HG02840 (cell line): ENCODE measurements at regions not wholly inside any gene's neighbourhood (a gene's known extent, or its start where the extent isn't known, plus 50 kb on each side); places are given as distances from the start of the nearest gene placed in this dataset.

Experiments
- ATAC-seq: cut with Tn5 transposase; IDR thresholded peaks from one replicate; pipeline ENCODE4 v1.9.1; 2021; ENCODE audit warnings: mild to moderate bottlenecking, moderate library complexity, moderate number of reproducible peaks; ENCODE audit not compliant: unreplicated experiment, low FRiP score

DNA sequence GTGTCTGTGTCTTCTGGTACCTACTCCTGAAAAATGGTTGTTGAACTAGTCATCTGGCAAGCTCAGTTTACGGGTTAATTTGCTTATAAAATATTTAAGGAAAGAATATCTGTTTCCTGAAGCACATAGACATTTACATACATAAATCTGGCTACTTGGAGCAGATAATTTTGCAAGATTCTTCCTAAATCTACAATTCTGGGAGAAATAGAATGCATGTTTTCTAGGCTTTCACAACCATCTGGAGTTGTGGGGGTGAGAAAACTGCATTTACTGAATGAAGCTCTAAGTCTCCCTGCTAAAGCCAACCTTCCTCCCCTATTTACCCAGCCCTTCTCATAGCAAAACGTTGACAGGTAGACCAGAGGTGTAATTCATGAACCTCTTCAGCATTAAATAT, 393.7 kb upstream of the ARGLU1 start:
- no peak for ATAC-seq

DNA sequence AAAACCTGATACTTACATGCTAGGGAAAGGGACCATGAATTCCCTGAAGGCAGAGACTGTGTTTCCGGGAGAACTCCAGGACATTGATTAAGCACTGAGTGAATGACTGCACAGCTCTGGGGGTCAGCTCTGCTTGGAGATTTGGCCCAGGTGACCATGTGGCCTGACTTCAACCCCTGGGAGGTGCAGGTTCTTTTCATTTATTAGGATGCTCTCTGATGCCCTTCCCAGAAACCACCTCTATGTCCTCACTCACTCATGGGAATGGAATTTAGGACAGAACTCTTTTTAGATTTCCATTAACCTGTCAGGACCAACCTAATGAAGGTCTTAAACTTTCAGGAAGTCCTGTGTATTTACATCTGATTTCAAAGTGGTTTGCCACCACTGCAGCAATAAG, 393.3 kb upstream of the ARGLU1 start:
- no peak for ATAC-seq

DNA sequence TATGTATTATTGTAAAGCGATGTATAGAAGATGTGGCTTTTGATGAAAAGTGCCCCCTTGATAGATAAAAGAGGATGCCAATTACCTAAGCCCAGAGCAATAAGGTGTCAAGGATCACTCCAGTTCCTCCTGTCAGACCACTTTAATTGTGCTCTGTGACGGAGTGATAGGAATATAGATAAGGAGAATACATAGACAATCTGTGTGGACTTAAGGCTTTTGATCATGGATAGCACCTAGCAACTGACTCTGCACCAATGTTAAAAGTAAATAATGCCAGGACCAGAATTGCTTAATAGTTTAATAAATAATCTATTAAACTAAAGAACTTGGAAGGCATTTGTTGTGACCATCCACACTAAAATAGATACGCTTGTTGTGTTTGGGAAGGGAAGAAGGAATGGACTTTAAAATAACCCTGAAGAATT, 390.7 kb upstream of the ARGLU1 start:
- no peak for ATAC-seq

DNA sequence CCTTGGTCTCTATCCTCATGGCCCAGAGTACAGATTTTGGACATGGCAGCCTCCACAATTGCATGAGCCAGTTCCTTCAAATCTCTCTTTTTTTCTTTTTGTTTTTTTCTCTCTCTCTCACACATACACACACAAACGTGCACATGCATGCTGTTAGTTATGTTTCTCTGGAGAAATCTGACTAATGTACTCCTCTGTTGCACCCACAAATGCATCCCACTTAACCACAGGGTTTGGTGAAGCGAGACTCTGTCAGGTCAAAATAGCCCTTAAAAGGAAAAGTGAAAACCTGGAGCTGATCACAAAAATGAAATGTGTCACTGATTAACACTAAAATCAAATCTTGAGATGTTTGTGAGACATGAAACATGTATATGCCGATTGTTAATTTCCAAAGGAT, 374.6 kb upstream of the ARGLU1 start:
- ATAC-seq = no peak

DNA sequence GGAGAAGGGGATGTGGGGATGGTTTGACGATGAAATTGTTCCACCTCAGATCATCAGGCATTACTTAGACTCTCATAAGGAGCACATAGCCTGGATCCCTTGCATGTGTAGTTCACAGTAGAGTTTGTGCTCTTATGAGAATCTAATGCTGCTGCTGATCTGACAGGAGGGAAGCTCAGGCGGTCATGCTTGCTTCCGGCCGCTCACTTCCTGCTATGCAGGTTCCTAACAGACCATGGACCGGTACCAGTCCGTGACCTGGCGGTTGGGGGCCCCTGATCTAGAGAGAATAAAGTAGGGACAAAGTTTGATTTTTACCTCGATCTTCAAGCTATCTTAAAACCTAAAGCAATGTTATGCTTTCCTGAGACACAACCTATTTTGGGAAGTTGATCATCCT, 373.8 kb upstream of the ARGLU1 start:
- no peak for ATAC-seq

DNA sequence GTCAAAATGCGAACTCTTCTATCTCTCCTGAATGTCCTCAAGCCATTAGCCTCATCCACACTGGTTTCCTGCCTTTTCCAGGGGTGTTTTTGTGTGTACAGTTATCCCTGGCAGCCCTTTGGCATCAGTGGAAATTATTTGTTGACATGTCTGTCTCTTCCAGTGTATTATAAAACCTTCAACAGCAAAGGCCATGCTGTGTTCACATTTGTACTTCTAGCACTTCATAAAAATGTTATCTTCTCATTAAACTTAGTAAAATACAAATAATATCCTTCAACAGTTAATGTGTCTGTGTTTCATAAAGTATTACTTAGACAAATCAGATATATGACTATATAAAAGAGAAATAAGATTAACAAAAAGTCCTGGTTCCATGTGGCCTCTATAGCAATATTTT, 359.5 kb upstream of the ARGLU1 start:
- no peak for ATAC-seq

DNA sequence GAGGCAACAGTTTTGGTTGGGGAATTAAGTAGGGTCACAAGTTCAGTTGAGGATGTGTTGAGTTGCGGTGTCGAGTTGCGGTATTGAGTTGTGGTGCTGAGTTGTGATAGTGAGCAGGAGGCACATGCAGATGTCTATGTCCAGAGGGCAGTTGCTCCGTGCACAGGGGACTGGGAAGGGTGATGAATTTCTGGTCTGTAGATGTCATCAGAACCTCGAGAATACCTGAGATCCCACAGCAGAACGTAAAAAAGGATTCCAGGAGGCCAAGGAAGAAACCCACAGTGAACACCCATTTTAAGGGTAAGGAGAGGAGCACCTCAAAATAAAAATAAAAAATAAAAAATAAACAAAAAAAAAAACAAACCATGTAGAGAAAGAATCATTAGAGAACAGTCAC, 354.4 kb upstream of the ARGLU1 start:
- ATAC-seq = no peak

DNA sequence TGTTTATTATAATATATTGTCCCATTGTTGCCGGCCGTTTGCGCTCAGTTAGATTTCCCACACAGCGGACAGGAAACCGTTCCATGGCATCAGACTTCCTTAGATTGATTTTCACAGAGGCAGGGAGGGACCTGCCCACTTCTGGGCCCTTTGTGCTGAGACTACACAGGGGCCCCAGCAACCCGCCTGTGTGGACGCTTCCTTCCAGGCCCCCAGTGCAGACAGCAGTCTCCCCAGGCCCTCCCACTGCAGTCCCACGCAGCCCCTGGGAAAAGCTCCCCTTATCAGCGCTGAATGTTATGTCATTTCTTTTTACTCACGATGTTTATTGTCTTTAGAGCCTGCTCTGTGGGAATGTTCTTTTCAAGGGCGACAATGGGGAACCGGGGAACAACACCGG, 351.7 kb upstream of the ARGLU1 start:
- no peak for ATAC-seq

DNA sequence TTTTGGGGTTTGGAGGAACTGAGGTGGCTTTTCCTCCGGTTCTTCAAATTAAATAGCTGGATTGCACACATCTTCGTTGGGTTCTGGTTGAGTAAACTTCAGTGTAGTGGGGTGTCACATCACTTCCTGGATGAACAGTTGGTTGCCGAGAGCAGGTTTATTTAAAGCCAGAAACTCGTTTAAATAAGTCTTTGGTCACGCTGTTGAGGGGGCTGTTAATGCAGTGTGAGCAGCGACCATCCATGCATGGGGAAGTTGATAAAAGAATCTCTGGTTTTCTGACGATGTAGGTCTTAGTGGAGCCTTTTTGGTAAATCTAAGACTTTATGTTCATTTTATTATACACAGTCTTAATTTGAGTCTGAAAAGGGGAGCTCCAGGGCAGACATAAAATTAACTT, 351.2 kb upstream of the ARGLU1 start:
- no peak for ATAC-seq

DNA sequence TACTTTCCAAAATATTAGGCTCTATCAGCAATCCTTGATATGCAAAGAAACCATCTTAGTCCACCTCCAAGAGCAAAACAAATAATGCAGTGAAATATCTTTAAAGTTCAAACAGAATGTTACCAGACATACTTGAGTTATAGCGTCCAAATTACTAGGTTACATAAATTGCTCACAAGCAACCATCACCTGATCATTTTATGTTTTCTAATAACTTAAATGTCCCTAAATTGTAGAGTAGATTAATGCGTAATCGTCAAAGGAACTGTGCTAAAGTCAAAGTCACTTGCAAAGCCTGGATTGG, 350.6 kb upstream of the ARGLU1 start:
- ATAC-seq = no peak

DNA sequence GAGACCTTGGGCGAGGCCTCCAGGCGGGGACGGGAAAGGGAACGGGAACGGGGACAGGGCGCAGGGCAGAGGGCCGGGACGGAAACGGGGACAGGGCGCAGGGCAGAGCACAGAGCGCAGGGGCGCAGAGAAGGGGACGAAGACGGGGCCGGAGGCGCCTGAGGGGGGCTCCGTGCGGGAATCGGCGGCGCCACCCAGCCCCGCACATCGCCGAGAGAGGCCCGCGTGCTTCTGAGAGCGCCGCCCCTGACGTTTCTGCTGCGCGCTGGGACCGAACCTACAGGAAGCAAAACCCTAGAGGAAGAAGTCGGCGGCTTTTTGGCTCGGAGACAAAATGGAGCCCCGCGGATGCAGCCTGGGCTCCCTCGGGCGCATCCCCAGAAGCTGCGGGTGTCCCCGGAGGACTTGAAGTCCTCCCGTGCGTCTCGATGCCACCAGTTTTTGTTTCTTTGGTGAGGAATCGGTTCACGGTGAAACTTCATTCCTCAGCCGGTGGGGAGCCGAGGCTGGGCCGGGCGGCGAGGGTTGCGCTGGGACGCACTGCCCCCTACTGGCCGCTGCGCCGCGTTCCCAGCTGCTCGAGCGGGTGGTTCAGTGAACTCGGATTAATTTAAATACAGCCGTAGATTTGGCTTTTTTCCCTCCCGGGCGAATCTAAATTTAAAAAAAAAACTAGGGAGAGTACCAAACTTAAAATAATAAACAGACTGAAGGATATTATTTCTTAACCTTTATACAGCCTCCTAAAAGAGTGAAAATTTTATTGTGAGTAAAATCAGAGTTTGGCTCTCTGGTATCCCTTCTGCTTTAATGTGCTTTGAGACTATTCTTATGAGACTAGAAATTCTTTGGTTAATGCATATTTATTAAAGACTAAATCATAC, 350.0 kb upstream of the ARGLU1 start:
- peak; percentile 93 for ATAC-seq

DNA sequence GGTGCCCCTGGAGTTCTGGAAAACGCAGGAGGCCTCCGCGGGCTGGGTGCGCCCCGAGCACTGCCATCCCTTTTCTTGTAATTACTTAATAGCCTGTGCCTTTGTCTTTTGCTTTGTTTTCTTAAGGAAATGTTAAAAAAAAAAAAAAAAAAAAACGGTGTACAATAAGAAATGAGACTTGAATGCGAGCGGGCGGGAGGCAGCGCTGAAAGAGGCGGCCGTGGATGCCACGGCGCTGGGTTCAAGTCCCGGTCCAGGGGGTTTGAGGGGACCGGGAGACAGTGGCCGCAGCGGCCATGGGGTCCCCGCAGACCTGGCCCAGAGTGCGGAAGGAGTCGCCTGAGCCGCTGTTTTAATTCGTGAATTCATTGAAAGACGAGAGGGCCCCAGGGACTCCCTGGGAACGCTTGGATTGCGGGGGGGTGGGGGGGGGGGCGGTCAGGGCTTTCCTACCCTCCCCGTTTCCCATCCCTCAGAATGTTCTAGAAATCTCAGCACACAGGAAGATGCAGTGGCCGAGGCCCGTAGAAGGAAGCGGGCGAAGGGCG, 349.2 kb upstream of the ARGLU1 start:
- ATAC-seq = no peak

DNA sequence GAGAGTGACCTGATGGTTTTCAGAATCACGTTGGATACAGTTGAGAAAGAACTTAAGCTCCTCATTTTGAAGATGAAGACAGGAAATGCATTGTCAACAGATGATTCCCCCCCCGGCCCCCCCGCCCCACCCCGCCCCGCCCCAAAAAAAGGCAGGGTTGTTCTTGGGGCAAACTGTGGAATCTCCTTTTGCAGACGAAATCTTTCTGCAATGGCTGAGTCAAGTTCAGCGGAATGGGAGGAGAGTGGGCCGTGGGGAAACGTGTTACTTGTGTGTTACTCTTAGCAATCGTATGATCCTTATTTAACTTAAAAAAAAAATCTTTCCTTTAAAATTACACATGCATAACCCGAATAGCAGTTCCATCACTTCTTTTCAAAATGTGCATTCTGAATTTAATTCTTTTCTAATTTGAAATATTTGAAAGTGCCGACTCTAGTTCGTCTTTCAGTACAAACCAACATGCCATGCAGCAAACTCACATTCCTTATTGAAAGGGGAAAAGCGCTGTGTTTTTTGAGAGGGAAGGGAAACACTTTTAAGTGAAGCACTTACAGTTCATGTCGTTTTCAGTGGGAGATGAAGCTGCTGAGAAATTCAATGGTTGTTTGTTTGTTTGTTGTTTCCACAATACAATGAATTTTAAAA, 348.5 kb upstream of the ARGLU1 start:
- ATAC-seq = no peak

DNA sequence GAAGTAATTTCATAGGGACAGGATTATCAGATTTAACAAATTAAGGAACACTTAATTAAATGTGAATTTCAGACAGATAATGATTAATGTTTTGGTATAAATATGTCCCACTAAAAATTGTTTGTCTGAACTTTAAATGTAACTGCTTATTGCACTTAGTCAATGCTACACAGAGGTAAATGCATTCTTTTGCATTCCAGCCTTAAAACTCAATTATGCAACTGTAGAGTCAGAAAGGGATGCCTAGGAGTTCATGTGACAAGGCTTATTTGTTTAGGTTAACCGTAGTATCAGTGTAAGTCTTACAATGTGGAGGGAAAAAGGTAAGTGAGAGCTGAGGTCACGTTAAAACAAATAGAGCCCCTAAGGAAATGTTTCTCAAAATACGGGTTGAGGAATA, 347.2 kb upstream of the ARGLU1 start:
- no peak for ATAC-seq

DNA sequence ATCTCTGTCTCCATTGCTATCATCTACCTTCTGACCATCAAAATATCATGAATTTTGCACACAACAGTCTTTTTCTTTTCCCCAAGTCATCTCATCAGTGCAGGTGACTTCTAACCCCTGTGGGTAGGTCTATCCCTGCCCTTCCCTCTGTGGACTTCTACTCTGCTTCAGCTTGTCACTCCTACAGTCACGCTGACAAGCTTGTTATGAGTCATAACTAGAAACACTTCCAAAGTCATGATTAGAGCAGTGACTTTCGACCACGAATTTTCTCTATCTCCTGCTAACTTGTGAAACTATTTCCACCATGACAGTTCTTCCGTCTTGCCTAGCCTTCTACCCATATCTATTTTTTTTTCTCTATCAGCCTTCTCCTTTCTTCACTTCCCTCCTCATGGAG, 343.7 kb upstream of the ARGLU1 start:
- no peak for ATAC-seq

DNA sequence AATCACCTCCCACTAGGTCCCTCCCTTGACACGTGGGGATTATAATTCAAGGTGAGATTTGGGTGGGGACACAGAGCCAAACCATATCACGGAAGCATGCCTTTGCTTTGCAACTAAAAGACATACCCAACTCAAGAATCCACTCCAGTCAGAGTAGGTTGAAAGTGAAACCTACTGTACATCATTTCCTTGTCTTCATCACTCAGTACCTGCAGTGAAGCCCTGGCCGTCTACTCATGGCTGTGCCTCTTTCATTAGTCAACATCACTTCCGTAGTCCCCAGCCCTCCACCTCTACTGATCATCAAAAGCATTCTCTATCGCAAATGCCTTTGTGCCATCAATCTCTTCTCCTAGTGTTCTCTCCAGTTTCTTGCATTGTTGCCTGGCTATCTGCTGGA, 343.1 kb upstream of the ARGLU1 start:
- ATAC-seq = no peak

DNA sequence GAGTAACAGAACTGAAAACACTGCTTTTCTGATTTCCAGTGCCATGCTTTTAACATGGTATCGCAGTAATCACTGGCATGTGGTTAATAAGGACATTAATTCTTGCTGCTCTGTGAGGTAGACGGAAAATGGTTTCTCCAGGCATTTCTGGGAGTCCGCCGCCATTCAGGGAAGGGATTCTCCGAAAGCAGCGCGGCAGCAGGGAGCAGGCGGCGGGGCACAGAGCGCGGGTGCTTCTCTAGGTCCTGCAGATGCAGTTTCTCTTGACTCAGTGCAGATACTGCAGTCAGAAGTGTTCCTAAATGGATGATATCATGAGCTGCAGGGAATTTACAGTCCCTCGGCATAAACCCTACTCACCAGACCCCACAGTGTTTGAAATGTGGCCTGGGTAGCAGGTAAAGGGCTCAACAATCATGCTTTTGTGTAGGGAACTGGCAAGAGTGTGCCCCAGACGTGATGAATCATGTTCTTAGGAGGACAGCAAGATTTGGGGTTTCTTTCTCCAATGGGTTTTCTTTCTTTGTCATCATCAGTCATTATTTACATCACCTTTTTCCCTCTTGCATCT, 338.6 kb upstream of the ARGLU1 start:
- no peak for ATAC-seq

DNA sequence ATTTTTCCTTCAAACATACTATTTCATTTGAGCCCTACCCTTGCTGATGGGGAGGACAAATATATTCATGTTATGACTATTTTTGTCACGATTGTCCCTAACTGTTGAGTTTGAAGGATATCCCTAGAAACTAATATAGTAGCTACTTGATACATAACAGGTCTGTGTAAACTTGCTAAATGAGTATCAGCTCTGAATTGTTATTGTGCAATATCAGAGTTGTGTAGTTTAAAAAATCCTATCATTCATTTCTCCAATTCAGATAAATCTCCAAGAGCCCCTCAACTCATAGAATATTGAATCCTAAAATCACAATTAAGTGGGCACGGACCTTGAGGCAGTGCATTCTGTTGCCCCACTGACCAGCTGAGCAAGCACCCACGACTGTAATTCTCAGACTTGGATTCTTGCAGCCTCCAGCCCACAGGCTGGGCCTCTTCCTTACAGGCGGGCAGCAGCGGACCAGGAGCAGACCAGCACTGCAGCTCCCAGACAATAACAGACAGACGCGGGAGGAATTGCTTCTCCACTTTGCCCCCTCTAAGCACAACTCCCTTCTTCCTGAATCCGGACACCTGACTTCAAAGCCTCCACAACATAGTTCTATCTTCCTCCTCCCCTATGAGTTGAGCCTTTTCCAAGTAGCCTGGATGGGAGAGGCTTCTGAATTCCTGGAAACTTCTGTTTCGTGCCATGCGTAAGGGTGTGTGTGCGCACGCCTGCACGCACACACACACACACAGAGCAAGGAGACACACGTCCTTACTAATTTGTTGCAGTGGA, 337.6 kb upstream of the ARGLU1 start:
- ATAC-seq = no peak

DNA sequence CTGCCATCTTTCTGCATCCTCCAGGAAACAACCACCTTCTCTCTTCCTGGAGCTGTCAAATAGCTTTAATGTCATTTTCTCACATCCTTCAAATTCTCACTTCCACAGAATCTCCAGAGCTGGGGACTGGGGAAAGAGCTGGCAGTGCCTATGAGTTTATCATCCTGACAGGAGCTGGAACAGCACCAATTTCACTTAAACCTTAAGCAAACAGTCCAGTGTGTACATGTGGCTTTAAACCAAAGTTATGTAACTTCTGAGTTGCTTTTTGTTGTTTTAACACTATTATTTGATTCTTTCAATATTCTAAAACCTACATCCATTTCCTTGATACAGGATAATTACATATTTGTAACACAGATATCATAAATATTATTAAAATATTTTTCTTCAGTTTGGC, 331.5 kb upstream of the ARGLU1 start:
- ATAC-seq = no peak

DNA sequence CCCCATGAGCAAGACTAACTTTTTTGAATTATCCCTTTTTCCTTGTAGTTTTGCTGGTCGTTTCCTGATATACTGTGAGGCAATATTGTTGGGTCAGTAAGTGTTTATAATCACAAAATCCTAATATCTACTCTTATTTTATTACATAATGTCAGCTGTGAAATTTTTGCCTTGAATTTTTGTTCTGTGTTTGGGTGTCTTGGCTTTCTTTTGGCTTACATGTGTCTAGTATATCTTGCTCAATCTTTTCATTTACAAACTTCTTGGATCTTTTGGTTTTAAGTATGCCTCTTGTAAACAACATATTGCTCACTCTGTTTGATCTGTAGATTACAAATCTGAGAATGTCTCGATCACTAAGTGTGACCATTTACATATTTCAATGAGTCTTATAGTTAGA, 330.3 kb upstream of the ARGLU1 start:
- no peak for ATAC-seq

DNA sequence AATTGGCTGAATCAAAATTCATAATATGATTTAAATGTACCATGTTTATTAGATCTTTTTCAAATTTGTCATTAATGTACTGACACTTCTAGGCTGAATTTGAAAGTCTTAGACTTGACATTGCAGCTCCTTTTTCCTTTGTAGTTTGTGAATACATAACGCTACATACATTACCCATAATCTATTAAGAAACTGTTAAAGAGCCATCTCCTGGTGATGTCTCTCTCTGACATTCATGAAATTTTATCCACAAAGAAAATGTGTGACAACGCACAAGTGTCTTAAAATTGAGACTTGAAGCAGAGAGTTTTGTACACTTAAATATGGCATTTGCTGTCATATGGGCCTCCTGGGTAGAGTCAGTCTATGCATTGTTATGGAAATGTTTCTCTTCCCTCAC, 320.2 kb upstream of the ARGLU1 start:
- no peak for ATAC-seq
